GM10266 (cell line): ENCODE measurements at regions not wholly inside any gene's neighbourhood (a gene's known extent, or its start where the extent isn't known, plus 50 kb on each side); places are given as distances from the start of the nearest gene placed in this dataset.

Experiments used
- DNase-seq: peaks from one replicate; pipeline ENCODE4 v3.0.0; 2012; ENCODE audit errors: extremely low spot score
- CTCF ChIP-seq: IDR thresholded peaks from 2 replicates; pipeline ENCODE4 v1.5.1; 2012; ENCODE audit warnings: mild to moderate bottlenecking, low read depth; ENCODE audit not compliant: control insufficient read depth, insufficient read depth; ENCODE audit errors: missing control alignments

- TF ChIP-seq CTCF = no peak
- DNase-seq = no peak
Observed at GRCh38 chr17:69822314-69822875, 252.6 kb upstream of the KCNJ16 start.

- no peak for DNase-seq
- TF ChIP-seq CTCF = no peak
Observed at GRCh38 chr17:69828087-69828486, 246.9 kb upstream of the KCNJ16 start.

- no peak for DNase-seq
- no peak for TF ChIP-seq CTCF
Observed at GRCh38 chr17:69834494-69834893, 240.5 kb upstream of the KCNJ16 start.

GRCh38 chr17:69851736-69852135 lies 223.3 kb upstream of the KCNJ16 start:
- DNase-seq = no peak
- TF ChIP-seq CTCF = no peak

- no peak for DNase-seq
- TF ChIP-seq CTCF = no peak
Observed at GRCh38 chr17:69853541-69854224, 221.3 kb upstream of the KCNJ16 start.

GRCh38 chr17:69854225-69854780 lies 220.7 kb upstream of the KCNJ16 start:
- TF ChIP-seq CTCF = no peak
- DNase-seq = no peak

- no peak for DNase-seq
- no peak for TF ChIP-seq CTCF
Observed at GRCh38 chr17:69856946-69857345, 218.1 kb upstream of the KCNJ16 start.
